Thyroid gland (tissue), 4 donors: ENCODE measurements at regions not wholly inside any gene's neighbourhood (a gene's known extent, or its start where the extent isn't known, plus 50 kb on each side); places are given as distances from the start of the nearest gene placed in this dataset.
"Not testable (repeated sequence)": the region's sequence is repeated elsewhere in the genome, so short reads cannot be mapped to it uniquely, and the experiment has no call there.

Experiments
- CTCF ChIP-seq, 6 experiments: fragments of 200-600 bp in 3 of 6; fragments of 450-650 bp in 3 of 6; sonication (generic) in 3 of 6; IDR thresholded peaks; one replicate each; pipeline ENCODE4 v1.5.1; 2016 to 2019; ENCODE audit warnings: antibody characterized with exemption in 6 of 6, mild to moderate bottlenecking in 2 of 6, inconsistent platforms in 1 of 6, moderate library complexity in 1 of 6
- POLR2A ChIP-seq, 2 donors: fragments of 450-650 bp; IDR thresholded peaks; one replicate each; pipeline ENCODE4 v1.6.1; 2017; ENCODE audit warnings: antibody characterized with exemption in 2 of 2, mild to moderate bottlenecking in 2 of 2, moderate library complexity in 1 of 2

- TF ChIP-seq POLR2A, CTCF (IDR thresholded peaks at IDR 0.05): not testable (repeated sequence)
Measured at GRCh38 chr5:105998991-105999390, 1671.7 kb downstream of the EFNA5 start.
